GM10266 (cell line): ENCODE measurements at regions not wholly inside any gene's neighbourhood (a gene's known extent, or its start where the extent isn't known, plus 50 kb on each side); places are given as distances from the start of the nearest gene placed in this dataset.

ENCODE experiments used
- DNase-seq: peaks from one replicate; pipeline ENCODE4 v3.0.0; 2012; ENCODE audit errors: extremely low spot score
- TF ChIP-seq, protein P1 (sequence below): IDR thresholded peaks from 2 replicates; pipeline ENCODE4 v1.5.1; 2012; ENCODE audit warnings: mild to moderate bottlenecking, low read depth; ENCODE audit not compliant: control insufficient read depth, insufficient read depth; ENCODE audit errors: missing control alignments

DNA sequence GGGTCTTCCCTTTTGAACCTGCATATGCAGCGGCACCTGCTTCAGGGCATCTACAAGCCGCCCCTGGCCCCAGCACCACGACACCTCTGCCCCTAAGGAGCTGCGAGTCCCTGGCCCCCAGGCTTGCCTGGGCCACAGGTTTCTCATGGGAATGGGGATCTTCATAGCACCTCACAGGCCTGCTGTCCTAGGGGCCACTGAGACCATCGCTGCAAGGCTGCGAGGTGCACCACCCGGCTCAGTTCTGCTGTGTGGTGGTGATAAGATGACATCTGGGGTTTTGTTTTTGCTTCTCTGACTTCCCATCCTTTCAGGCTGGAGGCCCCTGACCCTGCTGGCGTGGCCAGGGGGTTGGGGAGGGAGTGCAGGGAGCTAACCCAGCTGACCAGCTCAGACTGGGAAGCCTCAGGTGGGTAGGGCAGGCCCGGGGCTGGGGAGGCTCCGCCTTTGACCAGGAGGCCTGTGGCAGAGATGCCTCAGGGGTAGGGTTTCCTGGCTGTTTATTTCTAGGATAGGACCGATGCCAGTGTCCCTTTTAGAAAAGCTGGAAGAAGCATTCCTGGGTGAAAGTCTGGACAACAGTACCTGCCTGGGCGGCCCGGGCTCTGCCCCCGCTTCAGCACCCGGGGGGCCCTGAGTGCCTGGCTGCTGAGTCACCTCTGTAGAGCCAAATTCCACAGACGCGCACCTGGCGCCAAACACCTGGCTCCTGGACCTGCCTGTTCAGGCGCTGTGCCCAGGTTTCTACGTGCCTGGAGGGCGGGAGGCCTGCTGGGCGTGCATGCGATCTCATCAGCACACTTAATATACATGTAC lies 264.7 kb downstream of the DLL1 start:
- DNase-seq, result no peak
- TF ChIP-seq, protein P1, sequence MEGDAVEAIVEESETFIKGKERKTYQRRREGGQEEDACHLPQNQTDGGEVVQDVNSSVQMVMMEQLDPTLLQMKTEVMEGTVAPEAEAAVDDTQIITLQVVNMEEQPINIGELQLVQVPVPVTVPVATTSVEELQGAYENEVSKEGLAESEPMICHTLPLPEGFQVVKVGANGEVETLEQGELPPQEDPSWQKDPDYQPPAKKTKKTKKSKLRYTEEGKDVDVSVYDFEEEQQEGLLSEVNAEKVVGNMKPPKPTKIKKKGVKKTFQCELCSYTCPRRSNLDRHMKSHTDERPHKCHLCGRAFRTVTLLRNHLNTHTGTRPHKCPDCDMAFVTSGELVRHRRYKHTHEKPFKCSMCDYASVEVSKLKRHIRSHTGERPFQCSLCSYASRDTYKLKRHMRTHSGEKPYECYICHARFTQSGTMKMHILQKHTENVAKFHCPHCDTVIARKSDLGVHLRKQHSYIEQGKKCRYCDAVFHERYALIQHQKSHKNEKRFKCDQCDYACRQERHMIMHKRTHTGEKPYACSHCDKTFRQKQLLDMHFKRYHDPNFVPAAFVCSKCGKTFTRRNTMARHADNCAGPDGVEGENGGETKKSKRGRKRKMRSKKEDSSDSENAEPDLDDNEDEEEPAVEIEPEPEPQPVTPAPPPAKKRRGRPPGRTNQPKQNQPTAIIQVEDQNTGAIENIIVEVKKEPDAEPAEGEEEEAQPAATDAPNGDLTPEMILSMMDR, result no peak

- TF ChIP-seq, protein P1, result no peak
- no peak for DNase-seq
Observed at GRCh38 chr6:170025341-170025911, 265.5 kb downstream of the DLL1 start.

DNA sequence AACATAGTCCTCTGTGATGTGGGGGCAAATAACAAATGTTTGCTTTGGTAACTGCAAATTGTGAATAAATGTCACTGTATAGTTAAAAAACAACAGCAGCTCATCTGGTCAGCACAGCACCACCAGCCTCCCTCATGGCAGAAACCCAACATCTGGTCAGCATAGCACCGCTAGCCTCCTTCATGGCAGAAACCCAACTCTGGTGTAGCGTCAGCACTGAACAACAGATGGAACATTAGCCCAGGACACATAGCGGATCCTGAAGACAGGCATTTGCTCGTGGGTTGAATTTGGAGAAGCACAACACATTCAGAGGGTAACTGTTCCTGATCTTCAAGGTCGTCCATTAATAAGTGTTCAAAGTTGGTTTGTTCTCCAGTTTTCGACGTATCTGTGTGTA lies 265.9 kb downstream of the DLL1 start:
- TF ChIP-seq, protein P1, result no peak
- no peak for DNase-seq

DNA sequence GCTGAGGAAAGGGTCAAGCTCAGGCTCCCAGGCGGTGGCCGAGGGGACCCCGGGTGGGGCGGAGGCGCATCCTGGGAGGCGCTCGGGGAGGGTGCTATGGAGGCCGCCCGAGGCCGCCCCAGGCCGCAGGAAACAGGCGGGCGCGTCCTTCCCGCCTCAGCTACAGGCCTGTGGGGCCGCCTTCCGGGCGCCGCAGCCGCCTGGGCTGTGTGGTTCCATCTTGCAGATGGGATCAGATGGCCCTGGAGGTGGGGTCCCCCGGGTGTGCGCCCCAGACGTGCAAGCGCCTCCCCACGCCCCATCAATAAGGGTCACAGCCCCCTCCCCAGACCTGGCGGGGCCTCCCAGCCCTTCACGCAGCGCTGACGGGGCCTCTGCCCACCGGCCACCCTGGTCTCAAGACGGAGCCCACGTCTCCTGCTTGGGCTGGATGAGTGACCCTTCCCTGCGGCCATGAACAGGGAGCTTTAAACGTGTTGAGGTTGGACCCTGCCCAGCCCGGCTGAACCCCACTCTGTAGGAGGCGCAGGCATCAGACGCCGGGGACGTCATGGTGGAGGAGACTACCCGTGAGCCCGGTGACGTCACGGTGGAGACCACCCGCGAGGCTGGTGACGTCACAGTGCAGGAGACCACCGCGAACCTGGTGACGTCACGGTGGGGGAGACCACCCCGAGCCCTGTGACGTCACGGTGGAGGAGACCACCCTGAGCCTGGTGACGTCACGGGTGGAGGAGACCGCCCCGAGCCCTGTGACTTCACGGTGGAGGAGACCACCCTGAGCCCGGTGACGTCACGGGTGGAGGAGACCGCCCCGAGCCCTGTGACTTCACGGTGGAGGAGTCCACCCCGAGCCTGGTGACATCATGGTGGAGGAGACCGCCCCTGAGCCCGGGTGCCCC lies 267.0 kb downstream of the DLL1 start:
- DNase-seq, result no peak
- TF ChIP-seq, protein P1, result no peak

GRCh38 chr6:170022827-170023619 lies 267.9 kb downstream of the DLL1 start:
- TF ChIP-seq, protein P1, result no peak
- no peak for DNase-seq

DNA sequence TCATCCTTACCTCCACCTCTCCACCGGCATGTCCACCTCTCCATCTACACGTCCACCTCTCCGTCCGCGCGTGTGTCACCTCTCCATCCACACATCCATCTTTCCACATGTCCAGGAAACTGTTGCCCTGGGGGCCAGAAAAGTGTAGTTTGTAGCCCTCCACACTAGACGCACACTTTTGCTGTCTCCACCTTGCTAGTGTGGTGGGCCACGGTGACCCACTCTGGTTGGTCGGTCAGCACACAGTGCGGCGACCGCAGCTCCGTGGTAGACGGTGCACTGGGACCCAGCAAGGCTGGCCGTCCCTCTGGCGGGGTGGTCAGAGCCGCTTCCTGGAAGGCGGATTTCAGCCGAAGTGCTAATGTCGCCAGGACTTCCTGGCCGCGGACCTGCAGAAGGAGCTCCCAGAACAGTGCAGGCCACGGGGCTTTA lies 268.6 kb downstream of the DLL1 start:
- DNase-seq, result no peak
- TF ChIP-seq, protein P1, result no peak
